Type B pancreatic cell (in vitro differentiated cells): ENCODE measurements at regions not wholly inside any gene's neighbourhood (a gene's known extent, or its start where the extent isn't known, plus 50 kb on each side); places are given as distances from the start of the nearest gene placed in this dataset.
A peak's percentile ranks its signal among the peaks of the same experiment; 100 is the strongest.

Experiments used
- DNase-seq: peaks from one replicate; pipeline ENCODE4 v3.0.0; 2021; ENCODE audit warnings: mixed read lengths; ENCODE audit not compliant: unreplicated experiment; ENCODE audit errors: extremely low spot score
- H3K27ac Mint-ChIP-seq: 2 replicates; pipeline ENCODE4 v1.8.0; 2021; ENCODE audit warnings: mild to moderate bottlenecking, mixed read lengths
- H3K27me3 Mint-ChIP-seq: 2 replicates; pipeline ENCODE4 v1.8.0; 2021; ENCODE audit warnings: mixed read lengths
- H3K36me3 Mint-ChIP-seq: 2 replicates; pipeline ENCODE4 v1.8.0; 2021; ENCODE audit warnings: mixed read lengths
- H3K4me1 Mint-ChIP-seq: one replicate; pipeline ENCODE4 v1.8.0; 2021; ENCODE audit warnings: mixed read lengths; ENCODE audit not compliant: unreplicated experiment
- H3K4me3 Mint-ChIP-seq: 2 replicates; pipeline ENCODE4 v1.8.0; 2021; ENCODE audit warnings: mild to moderate bottlenecking, mixed read lengths
- H3K9me3 Mint-ChIP-seq: 2 replicates; pipeline ENCODE4 v1.8.0; 2021; ENCODE audit warnings: mixed read lengths
- TF ChIP-seq, protein P1 (sequence below): fragments of 200-600 bp; sonication (generic); conservative IDR thresholded peaks from 2 replicates; pipeline ENCODE4 v1.5.0; 2021; ENCODE audit warnings: antibody characterized with exemption, mild to moderate bottlenecking

DNA sequence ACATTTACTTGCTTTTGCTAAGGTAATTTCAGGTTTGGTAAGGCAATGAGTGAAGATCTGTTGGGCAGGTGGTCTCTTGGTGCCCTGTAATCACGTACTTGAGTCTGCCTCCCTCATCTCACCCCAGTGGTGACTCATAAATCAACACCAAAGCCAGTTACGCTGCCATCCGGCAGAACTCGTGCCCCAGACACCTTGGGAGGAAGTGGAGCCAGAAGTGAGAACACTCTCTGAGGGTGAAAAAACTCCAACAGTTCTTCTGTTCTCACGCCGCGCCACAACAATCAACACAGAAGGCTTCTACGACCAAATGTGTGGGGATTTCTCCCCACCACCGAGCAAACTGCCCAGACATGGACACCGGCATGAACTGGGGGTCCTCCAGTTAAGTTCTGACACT, 206.2 kb downstream of the ARL4C start:
- Mint-ChIP-seq H3K27ac (no peak overlapping the region), H3K4me3 (no peak overlapping the region), H3K36me3 (no peaks in the 10 kb centered on the region), H3K9me3 (no peaks in the 10 kb centered on the region), H3K4me1 (peaks cover 10% of the 10 kb centered on the region), H3K27me3 (no peaks in the 10 kb centered on the region)
- TF ChIP-seq, protein P1, sequence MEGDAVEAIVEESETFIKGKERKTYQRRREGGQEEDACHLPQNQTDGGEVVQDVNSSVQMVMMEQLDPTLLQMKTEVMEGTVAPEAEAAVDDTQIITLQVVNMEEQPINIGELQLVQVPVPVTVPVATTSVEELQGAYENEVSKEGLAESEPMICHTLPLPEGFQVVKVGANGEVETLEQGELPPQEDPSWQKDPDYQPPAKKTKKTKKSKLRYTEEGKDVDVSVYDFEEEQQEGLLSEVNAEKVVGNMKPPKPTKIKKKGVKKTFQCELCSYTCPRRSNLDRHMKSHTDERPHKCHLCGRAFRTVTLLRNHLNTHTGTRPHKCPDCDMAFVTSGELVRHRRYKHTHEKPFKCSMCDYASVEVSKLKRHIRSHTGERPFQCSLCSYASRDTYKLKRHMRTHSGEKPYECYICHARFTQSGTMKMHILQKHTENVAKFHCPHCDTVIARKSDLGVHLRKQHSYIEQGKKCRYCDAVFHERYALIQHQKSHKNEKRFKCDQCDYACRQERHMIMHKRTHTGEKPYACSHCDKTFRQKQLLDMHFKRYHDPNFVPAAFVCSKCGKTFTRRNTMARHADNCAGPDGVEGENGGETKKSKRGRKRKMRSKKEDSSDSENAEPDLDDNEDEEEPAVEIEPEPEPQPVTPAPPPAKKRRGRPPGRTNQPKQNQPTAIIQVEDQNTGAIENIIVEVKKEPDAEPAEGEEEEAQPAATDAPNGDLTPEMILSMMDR, result no peak
- DNase-seq, result no peak

DNA sequence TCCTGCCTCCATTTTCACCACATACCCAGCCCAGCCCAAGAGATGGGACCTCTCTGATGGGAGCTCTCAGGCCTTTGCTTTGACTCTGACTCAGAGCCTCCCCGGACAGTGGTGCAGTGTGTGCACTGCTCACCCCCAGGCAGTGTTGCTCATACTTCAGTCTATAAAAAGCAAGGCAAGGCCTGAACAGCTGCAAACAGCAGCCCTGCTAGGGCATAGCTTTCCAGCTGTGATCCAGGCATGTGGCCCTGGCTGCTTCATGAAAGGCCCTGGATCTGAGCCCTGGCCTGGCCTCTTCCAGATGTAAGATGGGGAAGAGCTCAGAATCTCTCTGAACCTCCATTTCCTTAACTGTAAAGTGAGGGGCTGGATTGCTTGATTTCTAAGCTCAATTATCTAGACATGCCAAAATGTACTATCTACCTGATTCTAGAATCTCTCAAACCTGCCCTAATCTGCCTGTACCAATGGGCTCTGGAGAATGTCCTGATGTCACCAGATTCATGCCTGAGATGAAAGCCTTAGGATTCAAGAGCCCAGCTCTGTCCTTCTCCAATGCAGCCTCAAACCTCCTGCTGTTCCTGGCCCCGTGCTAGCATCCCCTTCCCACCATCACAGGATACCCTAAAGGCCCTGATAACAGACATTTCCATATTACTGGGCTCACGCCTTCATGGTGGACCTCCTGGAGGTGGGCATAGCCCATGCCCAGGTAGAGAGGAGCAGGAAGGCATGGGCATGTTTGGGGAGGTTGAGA, 206.9 kb downstream of the ARL4C start:
- Mint-ChIP-seq H3K9me3 (no peaks in the 10 kb centered on the region), H3K36me3 (no peaks in the 10 kb centered on the region), H3K27ac (no peak overlapping the region), H3K4me1 (peaks cover 10% of the 10 kb centered on the region), H3K27me3 (no peaks in the 10 kb centered on the region), H3K4me3 (no peak overlapping the region)
- TF ChIP-seq, protein P1, result no peak
- no peak for DNase-seq

DNA sequence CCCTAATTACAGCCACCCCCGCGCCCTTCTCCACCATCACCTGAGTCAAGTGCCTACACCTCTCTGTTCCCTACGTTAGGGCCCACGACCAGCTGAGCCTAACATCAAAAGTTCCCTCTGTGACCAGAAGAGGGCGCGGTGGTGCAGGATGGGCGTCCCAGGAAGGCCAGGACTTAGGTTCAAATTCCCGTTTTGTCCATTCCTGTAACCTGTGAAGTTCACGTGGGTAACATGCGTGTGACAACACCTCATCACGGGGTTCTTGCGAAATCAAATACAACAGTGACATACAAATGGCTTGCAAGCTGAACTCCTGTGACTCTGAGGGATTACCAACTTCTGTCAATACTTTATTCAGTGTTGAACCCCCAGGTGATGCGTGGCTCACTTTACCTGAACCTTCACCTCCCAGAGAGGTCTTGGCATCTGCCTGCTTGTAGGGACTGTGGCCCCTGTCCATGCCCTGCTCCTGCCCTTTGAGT, 207.9 kb downstream of the ARL4C start:
- Mint-ChIP-seq H3K9me3 (no peaks in the 10 kb centered on the region), H3K4me1 (peaks cover 10% of the 10 kb centered on the region), H3K4me3 (no peak overlapping the region), H3K27me3 (no peaks in the 10 kb centered on the region), H3K36me3 (no peaks in the 10 kb centered on the region), H3K27ac (no peak overlapping the region)
- TF ChIP-seq, protein P1, result peak; percentile 87
- DNase-seq, result peak; percentile 77

DNA sequence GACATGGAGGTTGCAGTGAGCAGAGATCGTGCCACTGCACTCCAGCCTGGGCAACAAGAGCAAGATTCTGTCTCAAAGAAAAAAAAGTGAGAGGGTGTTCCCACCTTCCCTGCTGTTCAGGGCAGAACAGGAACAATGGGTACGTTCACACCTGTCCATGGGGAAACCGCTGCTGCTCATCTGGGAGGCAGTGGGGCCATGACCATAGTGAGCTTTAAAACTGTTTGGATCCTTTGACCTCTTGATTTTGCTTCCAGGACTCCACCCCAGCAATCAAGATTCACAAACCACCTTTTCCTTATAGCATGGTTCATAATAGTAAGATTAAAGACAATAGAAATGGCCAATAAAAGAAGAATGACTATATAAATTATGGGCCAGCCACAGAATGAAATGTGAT, 209.2 kb downstream of the ARL4C start:
- no peaks in the 10 kb centered on the region for H3K27me3 Mint-ChIP-seq
- no peak overlapping the region for H3K27ac Mint-ChIP-seq
- peaks cover 10% of the 10 kb centered on the region for H3K4me1 Mint-ChIP-seq
- H3K36me3 Mint-ChIP-seq, result no peaks in the 10 kb centered on the region
- H3K4me3 Mint-ChIP-seq, result no peak overlapping the region
- peaks cover 3% of the 10 kb centered on the region for H3K9me3 Mint-ChIP-seq
- DNase-seq, result no peak
- TF ChIP-seq, protein P1, result no peak

DNA sequence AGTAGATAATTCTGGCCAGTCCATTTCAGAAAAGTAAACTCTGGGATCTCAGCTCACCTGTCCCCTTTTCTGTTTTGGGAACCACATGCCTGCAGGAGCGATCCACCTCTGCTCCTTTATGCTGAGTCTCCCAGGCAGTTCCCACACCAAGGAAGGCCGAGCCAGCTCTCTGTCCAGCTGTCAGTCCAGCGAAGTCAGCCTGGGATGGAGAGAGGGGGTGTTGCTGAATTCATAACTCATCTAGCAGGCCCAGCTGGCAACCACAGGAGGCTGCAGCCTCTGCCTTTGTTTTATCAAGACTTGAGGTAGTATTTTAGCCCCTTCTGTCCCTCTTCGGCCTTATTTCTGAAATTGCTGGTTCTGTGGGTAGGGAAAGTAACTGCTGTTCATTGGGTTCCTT, 209.9 kb downstream of the ARL4C start:
- Mint-ChIP-seq H3K27ac (no peak overlapping the region), H3K9me3 (peaks cover 5% of the 10 kb centered on the region), H3K27me3 (no peaks in the 10 kb centered on the region), H3K36me3 (no peaks in the 10 kb centered on the region), H3K4me1 (peaks cover 4% of the 10 kb centered on the region), H3K4me3 (no peak overlapping the region)
- DNase-seq, result no peak
- TF ChIP-seq, protein P1, result no peak
